ENCODE measurements at regions not wholly inside any gene's neighbourhood (a gene's known extent, or its start where the extent isn't known, plus 50 kb on each side); places are given as distances from the start of the nearest gene placed in this dataset.

DNA sequence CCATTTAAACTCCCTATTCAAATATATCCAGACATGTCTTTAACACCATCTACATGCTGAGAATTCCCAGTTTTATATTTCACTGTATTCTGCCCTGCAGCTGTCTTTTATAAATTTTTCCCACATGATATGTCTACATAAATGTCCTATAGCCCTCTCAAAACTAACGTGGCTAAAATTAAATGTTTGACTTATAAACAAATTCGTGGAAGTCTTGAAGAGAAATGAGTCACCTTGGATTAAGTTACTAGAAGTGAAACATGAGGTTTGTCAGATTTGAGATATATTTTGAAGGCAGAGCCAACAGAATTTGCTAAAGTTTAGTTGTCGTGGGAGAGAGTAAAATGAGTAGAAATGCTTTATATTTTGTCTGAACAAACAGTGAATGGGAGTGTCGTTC lies 386.9 kb upstream of the CNTNAP2 start (continued):
- TF ChIP-seq JUND (IDR thresholded peaks at IDR 0.05; ENCODE audit: low read length) (no peak), CBX8 (IDR thresholded peaks at IDR 0.05; ENCODE audit: borderline replicate concordance, low read depth, low read length) (no peak), KDM5A (IDR thresholded peaks at IDR 0.05; ENCODE audit: low read length) (no peak), NANOG (IDR thresholded peaks at IDR 0.05; ENCODE audit: insufficient read depth, low read depth, low read length, poor library complexity, severe bottlenecking) (no peak)
- TF ChIP-seq, protein P1, sequence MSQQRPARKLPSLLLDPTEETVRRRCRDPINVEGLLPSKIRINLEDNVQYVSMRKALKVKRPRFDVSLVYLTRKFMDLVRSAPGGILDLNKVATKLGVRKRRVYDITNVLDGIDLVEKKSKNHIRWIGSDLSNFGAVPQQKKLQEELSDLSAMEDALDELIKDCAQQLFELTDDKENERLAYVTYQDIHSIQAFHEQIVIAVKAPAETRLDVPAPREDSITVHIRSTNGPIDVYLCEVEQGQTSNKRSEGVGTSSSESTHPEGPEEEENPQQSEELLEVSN (IDR thresholded peaks at IDR 0.05), result no peak
- TF ChIP-seq, protein P2, sequence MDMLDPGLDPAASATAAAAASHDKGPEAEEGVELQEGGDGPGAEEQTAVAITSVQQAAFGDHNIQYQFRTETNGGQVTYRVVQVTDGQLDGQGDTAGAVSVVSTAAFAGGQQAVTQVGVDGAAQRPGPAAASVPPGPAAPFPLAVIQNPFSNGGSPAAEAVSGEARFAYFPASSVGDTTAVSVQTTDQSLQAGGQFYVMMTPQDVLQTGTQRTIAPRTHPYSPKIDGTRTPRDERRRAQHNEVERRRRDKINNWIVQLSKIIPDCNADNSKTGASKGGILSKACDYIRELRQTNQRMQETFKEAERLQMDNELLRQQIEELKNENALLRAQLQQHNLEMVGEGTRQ (IDR thresholded peaks at IDR 0.05; ENCODE audit: low read length), result no peak
- TF ChIP-seq, protein P3, sequence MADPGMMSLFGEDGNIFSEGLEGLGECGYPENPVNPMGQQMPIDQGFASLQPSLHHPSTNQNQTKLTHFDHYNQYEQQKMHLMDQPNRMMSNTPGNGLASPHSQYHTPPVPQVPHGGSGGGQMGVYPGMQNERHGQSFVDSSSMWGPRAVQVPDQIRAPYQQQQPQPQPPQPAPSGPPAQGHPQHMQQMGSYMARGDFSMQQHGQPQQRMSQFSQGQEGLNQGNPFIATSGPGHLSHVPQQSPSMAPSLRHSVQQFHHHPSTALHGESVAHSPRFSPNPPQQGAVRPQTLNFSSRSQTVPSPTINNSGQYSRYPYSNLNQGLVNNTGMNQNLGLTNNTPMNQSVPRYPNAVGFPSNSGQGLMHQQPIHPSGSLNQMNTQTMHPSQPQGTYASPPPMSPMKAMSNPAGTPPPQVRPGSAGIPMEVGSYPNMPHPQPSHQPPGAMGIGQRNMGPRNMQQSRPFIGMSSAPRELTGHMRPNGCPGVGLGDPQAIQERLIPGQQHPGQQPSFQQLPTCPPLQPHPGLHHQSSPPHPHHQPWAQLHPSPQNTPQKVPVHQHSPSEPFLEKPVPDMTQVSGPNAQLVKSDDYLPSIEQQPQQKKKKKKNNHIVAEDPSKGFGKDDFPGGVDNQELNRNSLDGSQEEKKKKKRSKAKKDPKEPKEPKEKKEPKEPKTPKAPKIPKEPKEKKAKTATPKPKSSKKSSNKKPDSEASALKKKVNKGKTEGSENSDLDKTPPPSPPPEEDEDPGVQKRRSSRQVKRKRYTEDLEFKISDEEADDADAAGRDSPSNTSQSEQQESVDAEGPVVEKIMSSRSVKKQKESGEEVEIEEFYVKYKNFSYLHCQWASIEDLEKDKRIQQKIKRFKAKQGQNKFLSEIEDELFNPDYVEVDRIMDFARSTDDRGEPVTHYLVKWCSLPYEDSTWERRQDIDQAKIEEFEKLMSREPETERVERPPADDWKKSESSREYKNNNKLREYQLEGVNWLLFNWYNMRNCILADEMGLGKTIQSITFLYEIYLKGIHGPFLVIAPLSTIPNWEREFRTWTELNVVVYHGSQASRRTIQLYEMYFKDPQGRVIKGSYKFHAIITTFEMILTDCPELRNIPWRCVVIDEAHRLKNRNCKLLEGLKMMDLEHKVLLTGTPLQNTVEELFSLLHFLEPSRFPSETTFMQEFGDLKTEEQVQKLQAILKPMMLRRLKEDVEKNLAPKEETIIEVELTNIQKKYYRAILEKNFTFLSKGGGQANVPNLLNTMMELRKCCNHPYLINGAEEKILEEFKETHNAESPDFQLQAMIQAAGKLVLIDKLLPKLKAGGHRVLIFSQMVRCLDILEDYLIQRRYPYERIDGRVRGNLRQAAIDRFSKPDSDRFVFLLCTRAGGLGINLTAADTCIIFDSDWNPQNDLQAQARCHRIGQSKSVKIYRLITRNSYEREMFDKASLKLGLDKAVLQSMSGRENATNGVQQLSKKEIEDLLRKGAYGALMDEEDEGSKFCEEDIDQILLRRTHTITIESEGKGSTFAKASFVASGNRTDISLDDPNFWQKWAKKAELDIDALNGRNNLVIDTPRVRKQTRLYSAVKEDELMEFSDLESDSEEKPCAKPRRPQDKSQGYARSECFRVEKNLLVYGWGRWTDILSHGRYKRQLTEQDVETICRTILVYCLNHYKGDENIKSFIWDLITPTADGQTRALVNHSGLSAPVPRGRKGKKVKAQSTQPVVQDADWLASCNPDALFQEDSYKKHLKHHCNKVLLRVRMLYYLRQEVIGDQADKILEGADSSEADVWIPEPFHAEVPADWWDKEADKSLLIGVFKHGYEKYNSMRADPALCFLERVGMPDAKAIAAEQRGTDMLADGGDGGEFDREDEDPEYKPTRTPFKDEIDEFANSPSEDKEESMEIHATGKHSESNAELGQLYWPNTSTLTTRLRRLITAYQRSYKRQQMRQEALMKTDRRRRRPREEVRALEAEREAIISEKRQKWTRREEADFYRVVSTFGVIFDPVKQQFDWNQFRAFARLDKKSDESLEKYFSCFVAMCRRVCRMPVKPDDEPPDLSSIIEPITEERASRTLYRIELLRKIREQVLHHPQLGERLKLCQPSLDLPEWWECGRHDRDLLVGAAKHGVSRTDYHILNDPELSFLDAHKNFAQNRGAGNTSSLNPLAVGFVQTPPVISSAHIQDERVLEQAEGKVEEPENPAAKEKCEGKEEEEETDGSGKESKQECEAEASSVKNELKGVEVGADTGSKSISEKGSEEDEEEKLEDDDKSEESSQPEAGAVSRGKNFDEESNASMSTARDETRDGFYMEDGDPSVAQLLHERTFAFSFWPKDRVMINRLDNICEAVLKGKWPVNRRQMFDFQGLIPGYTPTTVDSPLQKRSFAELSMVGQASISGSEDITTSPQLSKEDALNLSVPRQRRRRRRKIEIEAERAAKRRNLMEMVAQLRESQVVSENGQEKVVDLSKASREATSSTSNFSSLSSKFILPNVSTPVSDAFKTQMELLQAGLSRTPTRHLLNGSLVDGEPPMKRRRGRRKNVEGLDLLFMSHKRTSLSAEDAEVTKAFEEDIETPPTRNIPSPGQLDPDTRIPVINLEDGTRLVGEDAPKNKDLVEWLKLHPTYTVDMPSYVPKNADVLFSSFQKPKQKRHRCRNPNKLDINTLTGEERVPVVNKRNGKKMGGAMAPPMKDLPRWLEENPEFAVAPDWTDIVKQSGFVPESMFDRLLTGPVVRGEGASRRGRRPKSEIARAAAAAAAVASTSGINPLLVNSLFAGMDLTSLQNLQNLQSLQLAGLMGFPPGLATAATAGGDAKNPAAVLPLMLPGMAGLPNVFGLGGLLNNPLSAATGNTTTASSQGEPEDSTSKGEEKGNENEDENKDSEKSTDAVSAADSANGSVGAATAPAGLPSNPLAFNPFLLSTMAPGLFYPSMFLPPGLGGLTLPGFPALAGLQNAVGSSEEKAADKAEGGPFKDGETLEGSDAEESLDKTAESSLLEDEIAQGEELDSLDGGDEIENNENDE (IDR thresholded peaks at IDR 0.05; ENCODE audit: insufficient replicate concordance, low read length), result no peak
